ENCODE measurements at regions not wholly inside any gene's neighbourhood (a gene's known extent, or its start where the extent isn't known, plus 50 kb on each side); places are given as distances from the start of the nearest gene placed in this dataset.
A peak's percentile ranks its signal among the peaks of the same experiment; 100 is the strongest.
"Not testable (repeated sequence)": the region's sequence is repeated elsewhere in the genome, so short reads cannot be mapped to it uniquely, and the experiment has no call there.

DNA sequence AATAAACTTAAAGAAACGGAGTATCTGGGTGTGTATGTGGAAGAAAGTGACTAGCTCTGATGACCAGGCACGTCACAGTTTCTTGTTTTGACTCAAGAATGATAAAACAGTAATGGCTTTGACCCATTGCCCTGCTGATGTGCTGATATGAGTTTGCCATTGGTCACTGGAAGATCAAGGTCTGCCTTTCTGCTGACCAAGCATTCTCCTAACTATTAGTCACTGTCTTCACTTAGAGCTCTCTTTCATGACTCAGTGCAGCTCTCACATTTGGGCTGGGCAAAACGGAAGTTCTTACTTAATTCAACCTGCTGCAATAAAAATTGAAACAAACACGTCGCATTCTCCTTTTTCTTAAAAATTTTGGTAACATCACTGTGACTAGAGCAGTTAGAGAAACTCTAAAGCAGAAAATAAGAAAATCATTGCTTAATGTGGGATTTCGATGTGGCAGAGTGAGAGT is 366.7 kb downstream of the BTG1 start:
- peak; percentile 48 for DNase-seq

GRCh38 chr12:91778091-91778832 is 367.4 kb downstream of the BTG1 start:
- DNase-seq: no peak

DNA sequence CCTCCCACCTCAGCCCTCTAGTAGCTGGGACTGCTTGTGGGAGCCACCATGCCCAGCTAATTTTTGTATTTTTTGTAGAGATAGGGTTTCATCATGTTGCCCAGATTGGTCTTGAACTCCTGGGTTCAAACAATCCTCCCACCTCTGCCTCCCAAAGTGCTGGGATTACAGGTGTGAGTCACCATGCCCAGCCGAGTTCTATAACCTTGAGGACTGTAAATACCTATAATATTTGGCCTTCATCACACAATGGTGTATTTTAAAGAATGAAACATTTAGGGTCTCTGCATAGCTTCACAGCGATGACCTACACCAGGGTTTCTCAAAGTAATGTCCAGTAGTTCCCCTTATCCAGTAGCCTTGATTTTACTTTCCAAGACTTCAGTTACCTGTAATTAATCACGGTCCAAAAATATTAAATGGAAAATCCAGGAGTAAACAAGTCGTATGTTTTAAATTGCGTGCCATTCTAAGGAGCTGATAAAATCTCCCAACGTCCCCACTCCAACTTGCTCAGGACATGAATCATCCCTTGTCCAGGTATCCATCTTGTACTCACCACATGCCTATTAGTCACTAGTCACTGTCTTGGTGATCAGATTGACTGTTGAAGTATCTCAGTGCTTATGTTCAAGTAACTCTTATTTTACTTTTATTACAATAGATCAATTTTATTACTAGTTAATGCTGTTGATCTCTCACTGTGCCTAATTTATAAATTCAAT is 368.2 kb downstream of the BTG1 start:
- DNase-seq: no peak

- no peak for DNase-seq
Measured at GRCh38 chr12:91774434-91774921, 371.2 kb downstream of the BTG1 start.

DNA sequence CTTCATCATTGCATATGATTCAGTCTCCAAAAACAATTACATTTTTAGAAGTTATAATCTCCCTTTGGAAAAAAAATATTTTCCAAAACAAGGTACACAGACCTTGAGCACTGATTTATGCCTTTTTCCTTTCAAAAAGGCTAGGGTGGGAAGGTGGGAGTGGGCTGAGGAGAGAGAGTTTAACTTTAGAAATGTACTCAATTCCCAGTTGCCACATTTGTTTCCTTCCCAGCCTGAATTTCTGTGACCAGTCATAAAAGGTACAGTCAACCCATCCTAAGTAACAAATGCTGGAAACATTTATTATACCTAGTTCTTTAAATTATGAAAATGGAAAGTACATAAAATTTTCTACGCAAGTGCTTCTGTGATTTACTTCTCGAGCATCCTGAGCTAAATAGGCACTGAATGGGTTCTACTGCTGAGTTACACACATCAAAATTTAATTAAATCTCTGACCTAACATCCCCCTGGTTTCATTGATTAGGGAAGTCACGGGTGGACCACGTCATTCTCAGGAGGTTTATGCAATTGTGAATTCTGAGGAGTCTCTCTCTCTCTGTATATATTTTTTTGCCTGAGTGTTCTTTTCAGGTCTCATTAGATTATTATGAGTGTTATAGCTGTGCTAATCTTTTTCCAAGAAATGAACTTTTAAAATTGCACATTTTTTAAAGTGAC is 371.8 kb downstream of the BTG1 start:
- DNase-seq: no peak

GRCh38 chr12:91772411-91772810 is 373.2 kb downstream of the BTG1 start:
- no peak for DNase-seq

DNA sequence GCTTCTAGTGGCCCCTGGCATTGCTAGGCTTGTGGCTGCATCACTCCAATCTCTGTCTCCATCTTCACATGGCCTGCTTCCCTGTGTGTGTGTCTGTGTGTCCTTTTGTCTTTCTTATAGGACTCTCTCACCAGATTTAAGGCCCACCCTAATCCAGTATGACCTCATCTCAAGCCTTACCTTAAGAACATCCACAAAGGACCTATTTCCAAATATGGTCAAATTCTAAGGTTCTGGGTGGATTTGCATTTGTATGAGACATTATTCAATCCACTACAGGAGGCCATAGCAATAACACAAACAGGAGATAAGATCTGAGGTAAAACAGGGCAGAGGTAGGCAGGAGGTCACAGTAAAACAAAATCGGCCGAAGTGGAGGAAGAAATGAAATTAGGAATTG is 375.9 kb downstream of the BTG1 start:
- DNase-seq: no peak

DNA sequence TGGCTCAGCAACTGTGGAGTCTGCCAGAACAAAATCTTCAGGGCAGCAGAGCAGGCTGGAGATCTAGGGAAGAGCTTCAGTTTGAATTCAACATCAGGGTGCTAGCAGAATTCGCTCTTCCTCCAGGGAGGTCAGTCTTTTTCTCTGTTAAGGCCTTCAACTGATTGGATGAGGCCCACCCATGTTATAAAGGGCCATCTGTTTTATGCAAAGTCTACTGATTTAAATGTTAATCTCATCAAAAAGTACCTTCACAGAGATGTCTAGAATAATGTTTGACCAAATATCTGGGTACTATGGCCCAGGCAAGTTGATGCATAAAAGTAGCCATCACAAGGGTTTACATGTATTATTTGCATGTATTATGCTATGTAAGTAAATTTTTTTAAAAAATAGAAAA is 378.4 kb downstream of the BTG1 start:
- DNase-seq: no peak

- no peak for DNase-seq
Measured at GRCh38 chr12:91766454-91766853, 379.2 kb downstream of the BTG1 start.

GRCh38 chr12:91763654-91764370 is 381.8 kb downstream of the BTG1 start:
- no peak for DNase-seq

GRCh38 chr12:91753649-91754048 is 392.0 kb downstream of the BTG1 start:
- no peak for DNase-seq

DNA sequence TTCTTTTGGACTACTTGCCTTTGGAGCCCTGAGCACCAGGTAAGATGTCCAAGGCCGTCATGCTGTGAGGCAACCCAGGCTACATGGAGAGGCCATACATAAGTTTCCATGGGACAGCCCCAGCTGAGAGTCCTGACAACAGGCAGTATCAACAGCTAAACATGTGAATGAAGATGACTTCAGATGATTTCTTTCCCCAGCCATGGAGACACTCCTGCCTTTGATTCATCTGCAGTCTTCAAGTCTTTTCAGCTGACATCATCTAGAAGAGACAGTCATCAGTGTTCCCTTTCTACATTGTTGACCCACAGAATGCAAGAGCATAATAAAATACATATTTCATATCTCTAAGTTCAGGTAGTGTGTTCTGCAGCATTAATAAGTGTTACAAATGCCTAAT is 398.7 kb downstream of the BTG1 start:
- no peak for DNase-seq

DNA sequence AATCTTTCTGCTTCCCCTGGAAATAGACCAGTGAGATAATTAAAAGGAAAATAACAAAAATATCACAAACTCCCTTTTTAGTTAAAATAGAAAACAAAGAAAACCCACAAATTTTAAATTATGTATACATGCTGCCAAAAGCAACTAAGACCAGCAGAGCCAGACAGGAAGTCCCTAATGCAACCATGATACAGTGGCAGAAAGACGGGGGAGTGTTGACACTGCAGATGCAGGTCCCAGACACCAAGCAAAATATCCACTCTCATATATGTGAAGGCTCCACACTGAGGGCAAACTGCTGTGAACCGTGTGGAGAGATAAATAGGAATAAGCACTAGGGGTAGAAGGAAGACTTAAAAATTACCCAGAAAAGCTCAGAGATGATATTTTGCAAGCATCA is 401.0 kb downstream of the BTG1 start:
- DNase-seq: no peak

DNA sequence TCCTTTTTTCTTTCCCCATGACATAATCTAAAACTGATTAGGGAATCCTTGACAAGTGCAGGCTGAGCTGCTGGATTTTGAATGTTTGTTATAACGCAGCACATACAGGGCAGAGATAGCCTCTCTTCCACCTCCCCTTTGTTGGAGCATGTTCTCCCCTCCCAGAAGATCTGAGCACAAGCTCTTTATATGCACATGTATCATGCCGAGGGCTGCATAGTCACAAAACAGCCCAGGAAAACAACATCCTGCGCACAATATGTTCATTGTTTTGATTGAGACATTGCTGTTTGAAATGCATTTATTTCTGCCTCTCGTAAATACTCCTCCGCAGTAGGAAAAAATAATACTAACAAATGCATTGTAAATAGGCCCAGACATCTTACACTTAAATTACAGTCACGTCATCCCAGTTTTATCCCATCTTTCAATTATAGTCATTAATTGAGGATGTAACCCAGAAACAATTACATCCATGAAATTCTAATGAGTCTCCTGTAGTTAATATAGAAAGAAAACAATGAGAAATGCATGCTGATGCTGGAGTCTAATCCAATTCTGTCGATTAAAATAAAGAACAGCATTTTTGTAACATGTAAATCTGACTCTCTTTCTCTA is 401.8 kb downstream of the BTG1 start:
- no peak for DNase-seq

DNA sequence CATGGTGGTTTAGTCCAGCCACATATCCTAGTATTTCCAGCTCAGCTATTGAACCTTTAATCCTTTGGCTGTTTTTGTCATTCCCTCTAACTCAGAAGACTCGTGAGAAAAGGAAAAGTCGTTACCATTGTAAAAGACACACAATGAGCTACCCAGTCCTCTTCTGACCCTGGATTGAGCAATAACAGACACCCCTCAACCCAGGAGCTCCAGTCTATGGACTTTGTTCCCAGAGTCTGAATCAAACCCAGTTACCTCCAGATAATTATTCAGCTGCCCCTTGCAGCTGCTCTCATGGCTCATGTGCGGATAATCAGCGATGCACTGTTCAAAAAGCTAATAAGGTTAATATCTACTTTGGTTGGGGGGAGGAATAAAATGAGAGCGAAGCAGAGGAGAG is 402.4 kb downstream of the BTG1 start:
- DNase-seq: no peak

DNA sequence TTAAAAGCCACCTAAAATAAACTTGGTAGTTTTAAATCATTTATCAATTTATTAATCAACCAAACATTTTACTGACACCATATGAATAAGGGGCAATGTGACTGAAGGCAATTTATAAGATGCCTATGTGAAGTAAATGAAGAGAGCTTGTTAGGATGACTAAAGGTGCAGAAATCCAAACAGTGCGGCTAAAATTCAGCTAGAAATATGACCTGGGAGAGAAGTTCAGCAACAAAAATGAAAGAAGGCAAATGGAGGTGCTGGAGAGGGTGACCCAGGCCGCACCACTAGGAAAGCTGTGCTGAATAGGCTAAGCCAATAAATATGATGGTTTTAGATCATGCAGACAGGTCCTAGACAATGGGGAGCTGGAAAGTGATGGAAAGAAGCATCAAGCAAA is 403.7 kb downstream of the BTG1 start:
- DNase-seq: no peak

GRCh38 chr12:91733846-91734245 is 411.8 kb downstream of the BTG1 start:
- not testable (repeated sequence) for DNase-seq

- DNase-seq: no peak
Measured at GRCh38 chr12:91732086-91732485, 413.6 kb downstream of the BTG1 start.

DNA sequence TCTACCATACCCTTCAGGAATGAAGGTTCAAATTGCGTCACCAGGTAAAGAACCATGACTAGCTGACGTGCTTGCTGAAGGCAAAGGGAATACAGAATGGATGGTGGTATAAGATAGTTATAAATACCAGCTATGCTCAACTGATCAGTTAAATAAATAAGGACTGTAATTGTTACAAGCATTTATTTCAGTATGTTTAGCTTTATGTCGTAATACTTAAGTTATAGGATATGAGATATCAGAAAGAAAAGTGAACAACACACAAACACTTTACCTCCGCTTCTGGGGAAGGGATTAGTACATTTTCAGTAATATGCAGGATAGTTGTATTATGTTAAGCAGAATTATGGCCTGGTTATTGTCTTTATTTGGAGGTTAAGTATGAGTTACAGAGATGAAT is 416.1 kb downstream of the BTG1 start:
- no peak for DNase-seq

GRCh38 chr12:91723191-91723590 is 422.5 kb downstream of the BTG1 start:
- no peak for DNase-seq

GRCh38 chr12:91722072-91722471 is 423.6 kb downstream of the BTG1 start:
- DNase-seq: peak; percentile 2

GRCh38 chr12:91721023-91721422 is 424.6 kb downstream of the BTG1 start:
- DNase-seq: no peak

DNA sequence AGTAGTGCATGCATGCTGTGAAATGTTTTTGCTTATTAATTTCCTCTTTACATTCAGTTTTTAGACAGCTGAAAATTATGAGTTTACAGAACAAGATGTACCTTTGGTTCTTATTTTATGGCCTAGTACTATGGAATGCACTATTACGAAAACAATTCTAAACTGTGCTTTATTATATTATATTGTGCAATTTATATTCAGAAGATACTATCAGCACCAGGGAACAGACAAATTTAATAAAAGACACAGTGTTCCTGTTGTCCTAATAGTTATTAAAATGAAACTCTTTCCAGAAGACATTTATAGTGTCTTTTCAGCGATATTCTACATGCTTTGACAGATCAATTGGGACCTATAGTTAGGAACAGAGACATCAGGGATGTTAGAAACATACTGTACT is 427.3 kb downstream of the BTG1 start:
- DNase-seq: no peak

Measured in stimulated activated naive CD4-positive, alpha-beta T cell treated with Interleukin-2 at 50 U/mL for 16 hours (primary cell).